NCI-H146 treated with DMSO at 0.1 percent for 48 hours (cell line): ENCODE measurements at regions not wholly inside any gene's neighbourhood (a gene's known extent, or its start where the extent isn't known, plus 50 kb on each side); places are given as distances from the start of the nearest gene placed in this dataset.
"Not testable (repeated sequence)": the region's sequence is repeated elsewhere in the genome, so short reads cannot be mapped to it uniquely, and the experiment has no call there.

Experiments used
- DNase-seq: peaks from one replicate; lab custom pipeline; 2025; ENCODE audit not compliant: unreplicated experiment; lab: John Stamatoyannopoulos, UW

GRCh38 chr3:5675319-5675718, 487.8 kb downstream of the EDEM1 start:
- DNase-seq: no peak

GRCh38 chr3:5677555-5677954, 490.0 kb downstream of the EDEM1 start:
- DNase-seq: no peak

DNA sequence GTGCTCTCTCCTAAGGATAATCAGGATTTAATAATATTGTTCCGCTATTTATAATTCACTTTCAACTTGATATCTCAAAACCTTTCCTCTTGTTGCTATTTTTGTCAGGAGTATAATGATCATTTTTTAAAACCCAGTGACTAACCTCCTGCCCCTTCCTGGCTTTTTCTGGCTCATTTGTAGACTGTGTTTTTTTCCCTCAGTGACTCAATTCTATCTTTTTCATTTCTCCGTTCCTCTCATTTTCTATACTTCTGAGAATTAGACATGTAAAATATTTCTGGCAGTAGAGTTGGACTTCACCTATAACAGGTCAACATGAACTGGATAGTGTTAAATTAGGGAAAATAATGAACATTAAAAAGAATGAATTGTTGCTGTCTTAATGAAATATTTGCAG, 490.7 kb downstream of the EDEM1 start:
- no peak for DNase-seq

DNA sequence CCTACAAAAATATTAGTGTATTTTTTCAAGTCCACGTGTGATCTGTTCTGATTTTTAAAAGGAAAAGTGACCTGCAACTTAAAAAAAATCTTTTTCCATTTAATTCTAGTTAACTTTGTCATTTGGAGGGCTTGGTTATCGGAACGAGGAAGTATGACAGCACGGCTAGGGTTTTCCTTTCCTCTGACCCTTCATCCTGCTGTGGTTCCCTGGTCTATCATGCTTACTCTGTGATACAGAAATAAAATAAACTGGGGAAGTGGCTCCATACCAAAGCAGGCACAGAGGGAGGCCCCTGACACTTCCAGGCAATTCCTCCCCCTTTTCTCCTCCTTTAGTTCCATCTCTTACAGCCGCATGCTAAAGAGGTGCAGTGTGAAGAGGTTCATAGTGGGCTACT, 491.3 kb downstream of the EDEM1 start:
- no peak for DNase-seq

DNA sequence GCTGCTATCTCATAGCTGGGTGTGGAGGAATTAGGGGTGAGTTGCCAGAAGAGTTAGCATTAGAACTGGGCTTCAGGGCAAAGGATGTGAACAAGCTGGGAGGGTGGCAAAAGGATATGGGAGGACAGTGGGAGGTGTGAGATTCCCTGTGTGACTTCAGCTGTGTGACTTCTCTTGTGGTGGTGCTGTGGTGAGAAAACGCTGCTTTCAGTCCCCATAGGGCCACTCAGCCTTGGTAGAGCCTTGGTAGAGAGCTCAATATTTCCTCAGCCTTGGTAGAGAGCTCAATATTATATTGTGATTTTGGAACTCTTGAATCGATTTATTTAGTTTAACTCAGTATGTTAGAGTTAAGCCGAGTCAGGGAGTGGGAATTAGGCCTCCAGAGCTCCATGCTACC, 499.7 kb downstream of the EDEM1 start:
- no peak for DNase-seq

DNA sequence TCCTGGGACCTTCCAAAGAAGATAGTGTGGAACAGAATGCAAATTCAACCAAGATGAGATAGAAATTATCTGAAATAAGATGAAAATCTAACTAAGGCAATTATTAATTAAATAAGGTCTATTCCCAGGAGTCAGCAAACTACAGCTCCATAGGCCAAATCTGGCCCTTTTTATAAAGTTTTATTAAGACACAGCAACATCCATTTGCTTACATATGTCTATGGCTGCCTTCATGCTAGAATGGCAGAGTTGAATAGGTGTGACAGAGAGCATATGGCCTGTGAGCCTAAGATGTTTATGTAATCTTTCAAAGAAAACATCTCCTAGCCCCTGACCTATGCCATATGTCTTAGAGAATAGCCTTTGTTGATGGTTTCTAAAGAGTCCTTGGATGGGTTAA, 503.0 kb downstream of the EDEM1 start:
- no peak for DNase-seq

GRCh38 chr3:5690904-5691532, 503.5 kb downstream of the EDEM1 start:
- DNase-seq: no peak

DNA sequence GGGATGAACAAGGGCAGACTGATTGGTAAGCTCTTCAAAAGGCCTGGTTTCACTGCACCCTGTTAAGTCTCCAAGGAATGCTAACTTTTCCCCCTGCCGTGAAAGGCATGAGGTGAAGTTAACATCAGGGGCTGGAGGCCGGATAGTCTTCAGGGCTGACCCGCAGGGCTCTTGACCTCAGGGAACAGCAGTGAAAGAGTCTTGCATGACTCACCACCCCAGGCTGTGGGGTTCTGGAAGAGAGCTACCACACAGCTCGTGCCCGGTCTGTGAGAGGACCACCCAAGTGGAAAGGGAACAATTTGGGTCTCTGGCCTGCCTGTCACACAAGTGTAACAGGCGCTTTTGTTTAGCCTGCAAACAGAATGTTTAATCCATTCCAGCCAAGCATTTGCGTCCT, 504.9 kb downstream of the EDEM1 start:
- no peak for DNase-seq

DNA sequence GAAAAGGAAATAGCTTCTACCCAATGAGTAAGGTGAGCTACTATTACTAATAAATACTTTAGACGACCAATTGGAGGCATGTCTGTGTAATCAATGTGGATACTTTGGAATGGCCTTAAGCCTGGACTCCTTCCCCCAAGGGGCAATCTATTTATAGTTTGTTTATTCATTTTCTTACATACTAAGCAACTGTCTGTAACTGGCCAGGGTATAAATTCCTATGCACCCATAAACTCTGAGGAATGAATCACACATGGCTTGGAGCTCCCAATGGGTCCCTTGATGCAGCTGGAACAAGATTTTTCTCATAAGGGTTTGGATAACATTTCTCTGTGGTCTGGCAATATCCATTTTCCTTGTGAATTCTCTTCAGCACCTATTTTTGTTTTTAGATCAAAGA, 506.8 kb downstream of the EDEM1 start:
- DNase-seq: no peak

DNA sequence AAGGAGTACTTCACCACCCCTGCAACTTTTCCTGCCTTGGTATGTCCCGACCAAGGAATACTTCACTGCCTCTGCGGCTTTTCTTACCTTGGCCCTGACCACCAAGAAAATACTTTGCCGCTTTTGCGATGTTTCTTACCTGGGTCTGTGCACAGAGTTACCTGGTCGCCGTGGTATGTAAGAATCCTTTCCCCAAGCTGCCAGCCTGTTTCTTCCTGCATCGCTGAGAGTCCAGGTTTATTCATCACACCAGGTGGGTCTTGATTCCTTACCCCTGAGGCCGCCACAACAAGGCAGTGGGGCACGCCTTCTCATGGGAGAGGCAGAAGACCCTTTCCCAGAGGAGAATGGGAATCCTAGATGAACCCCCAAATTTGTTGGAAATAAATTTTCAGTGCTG, 511.3 kb downstream of the EDEM1 start:
- DNase-seq: no peak

DNA sequence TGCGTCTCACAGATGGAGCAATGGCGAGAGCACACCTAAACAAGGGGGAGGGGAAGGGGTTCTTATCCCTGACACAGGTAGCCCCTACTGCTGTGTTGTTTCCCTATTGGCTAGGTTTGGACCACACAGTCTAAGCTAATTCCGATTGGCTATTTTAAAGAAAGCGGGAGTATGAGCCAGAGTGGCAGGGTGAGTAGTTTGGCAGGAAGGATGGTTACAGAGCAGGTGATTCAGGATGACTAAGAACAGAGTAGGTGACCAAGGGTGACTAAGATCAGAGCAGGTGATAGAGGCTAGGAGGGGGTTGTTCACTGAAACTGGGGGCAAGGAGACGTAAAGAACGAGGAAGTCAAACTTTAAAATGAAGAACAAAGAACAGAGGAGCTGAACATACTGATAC, 511.8 kb downstream of the EDEM1 start:
- no peak for DNase-seq

- no peak for DNase-seq
Observed at GRCh38 chr3:5699811-5700210, 512.3 kb downstream of the EDEM1 start.

DNA sequence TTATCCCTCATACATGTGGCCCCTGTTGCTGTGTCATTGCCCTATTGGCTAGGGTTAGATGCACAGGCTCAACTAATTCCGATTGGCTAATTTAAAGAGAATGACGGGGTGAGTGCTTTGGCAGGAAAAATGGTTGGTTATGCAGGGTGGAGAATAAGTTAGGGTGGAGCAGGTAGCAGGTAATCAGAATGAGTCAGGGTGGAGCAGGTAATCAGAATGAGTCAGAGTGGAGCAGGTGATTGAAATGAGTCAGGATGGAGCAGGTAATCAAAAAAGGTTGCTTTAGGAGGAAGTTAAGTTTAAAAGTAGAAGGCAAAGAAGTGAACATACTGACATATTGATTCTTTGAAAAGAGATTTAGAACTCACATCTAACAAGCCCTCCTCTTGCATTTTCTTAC, 513.5 kb downstream of the EDEM1 start:
- not testable (repeated sequence) for DNase-seq

- DNase-seq: no peak
Observed at GRCh38 chr3:5707794-5708193, 520.3 kb downstream of the EDEM1 start.

GRCh38 chr3:5709714-5710113, 522.2 kb downstream of the EDEM1 start:
- DNase-seq: no peak

DNA sequence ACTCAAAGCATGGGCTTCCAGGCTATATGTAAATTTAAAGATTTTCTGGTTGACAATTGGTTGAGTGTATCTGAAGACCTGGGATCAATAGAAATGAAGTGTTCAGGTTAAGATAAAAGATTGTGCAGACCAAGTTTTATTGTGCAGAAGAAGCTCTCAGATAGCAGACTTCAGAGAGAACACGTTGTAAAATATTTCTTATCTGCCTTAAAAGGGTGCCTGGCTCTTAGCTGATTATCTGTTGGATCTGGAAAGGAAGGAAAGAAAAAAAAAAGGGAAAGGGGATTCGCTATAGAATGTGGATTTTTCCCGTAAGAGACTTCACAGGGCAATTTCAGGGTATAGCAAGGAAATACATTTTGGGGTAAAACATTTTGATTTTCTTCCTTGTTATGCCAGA, 523.2 kb downstream of the EDEM1 start:
- DNase-seq: no peak

DNA sequence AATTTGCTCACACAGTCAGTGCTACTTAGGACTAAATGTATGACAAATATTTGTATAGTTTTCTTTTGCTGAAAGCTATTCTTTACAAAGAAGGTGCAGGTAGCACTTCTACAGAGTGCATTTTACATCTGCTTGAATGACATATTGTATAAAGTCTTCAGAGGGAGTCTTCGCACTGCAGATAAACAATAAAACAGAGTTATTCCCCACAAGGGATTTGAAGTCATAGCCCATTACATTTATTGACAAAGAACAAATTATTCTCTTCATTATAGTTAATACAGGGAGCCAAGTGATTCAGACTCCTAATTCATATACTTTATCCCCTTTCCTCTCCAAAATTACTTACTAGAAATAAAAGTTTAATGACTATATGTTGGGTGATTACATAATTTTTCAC, 529.7 kb downstream of the EDEM1 start:
- DNase-seq: no peak

DNA sequence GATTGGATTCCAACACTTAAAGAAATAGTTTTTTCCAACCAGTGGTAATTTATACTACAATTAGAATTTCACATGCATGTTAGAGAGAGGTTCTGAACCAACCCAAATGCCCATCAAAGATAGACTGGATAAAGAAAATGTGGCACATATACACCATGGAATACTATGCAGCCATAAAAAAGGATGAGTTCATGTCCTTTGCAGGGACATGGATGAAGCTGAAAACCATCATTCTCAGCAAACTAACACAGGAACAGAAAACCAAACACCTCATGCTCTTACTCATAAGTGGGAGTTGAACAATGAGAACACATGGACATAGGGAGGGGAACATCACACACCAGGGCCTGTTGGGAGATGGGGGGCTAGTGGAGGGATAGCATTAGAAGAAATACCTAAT, 532.2 kb downstream of the EDEM1 start:
- not testable (repeated sequence) for DNase-seq

GRCh38 chr3:5725801-5726200, 538.3 kb downstream of the EDEM1 start:
- no peak for DNase-seq

DNA sequence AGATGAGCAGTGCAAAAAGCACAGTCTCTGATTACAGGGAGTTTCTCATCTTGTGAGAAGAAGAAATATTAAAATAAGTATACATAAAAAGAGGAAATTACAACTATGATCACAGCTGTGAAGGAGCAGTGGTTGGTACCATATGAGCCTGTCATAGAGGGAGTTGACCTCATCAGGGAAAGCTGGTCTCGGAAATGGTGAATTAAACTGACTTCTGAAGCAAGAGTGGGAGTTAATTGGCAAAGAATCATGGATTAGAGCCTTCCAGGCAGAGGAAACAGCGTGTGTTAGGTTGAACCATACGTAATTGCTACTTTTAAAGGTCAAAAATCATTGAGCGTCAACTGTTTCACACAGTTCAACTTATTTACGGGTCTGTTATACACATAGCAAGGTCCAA, 539.1 kb downstream of the EDEM1 start:
- DNase-seq: no peak

DNA sequence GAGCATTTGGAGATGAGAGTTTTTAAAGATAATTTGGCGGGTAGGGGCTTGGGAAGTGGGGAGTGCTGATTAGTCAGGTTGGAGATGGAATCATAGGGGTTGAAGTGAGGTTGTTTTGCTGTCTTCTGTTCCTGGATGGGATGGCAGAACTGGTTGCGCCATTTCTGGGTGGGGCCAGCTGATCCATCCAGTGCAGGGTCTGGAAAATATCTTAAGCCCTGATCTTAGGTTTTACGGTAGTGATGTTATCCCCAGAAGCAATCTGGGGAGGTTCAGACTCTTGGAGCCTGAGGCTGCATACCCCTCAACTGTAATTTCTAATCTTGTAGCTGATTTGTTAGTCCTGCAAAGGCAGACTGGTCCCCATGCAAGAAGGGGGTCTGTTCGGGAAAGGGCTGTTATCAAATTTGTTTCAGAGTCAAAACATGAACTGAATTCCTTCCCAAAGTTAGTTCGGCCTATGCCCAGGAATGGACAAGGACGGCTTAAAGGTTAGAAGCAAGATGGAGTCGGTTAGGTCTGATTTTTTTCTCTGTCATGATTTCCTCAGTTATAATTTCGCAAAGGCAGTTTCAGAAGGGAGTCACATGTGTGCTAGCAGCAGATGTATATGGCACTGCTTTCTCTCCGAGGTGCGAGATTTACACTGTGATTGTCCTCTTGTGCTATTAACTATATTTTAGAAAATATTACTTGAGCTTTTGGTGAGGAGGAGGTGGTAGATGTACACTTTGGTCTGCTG, 540.4 kb downstream of the EDEM1 start:
- DNase-seq: no peak

DNA sequence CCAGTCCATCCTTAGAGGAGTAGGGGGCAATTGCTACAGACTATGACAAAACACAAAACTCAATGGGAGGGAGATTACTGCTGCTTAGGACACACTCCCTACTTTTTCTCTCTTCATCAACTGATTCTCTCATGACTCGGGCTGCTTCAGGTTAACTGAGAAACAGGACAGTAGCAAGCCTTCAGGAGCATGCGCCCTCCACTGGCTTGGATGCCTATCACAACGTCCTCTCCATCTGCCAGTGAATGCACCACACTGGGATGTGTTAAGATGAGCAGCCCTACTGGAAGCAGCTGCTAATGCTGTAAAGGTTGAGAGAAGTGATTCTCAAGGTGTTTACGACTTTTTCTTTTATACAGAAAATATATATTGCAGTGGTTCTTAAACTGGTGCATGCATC, 542.3 kb downstream of the EDEM1 start:
- DNase-seq: no peak

- no peak for DNase-seq
Observed at GRCh38 chr3:5731100-5731499, 543.6 kb downstream of the EDEM1 start.
